H1 (cell line): ENCODE measurements at regions not wholly inside any gene's neighbourhood (a gene's known extent, or its start where the extent isn't known, plus 50 kb on each side); places are given as distances from the start of the nearest gene placed in this dataset.

ENCODE experiments used
- CTCF ChIP-seq, 3 experiments: IDR thresholded peaks; 1 replicate in 2 of 3; 2 replicates in 1 of 3; pipeline versions ENCODE4 v1.5.1 to v1.6.1; 2011; ENCODE audit warnings: low read length in 3 of 3, mild to moderate bottlenecking in 3 of 3, inconsistent platforms in 2 of 3, low read depth in 1 of 3, moderate library complexity in 1 of 3; ENCODE audit not compliant: insufficient read depth in 1 of 3; ENCODE audit errors: control extremely low read depth in 1 of 3
- EZH2 ChIP-seq: fragments of 200-600 bp; sonication (generic); IDR thresholded peaks from 2 replicates; pipeline ENCODE4 v1.7.1; 2012; ENCODE audit warnings: low read depth, mild to moderate bottlenecking, moderate library complexity, low read length, inconsistent platforms; ENCODE audit not compliant: severe bottlenecking
- JUN ChIP-seq: IDR thresholded peaks from 2 replicates; pipeline ENCODE4 v1.6.1; 2011; ENCODE audit warnings: low read depth, mild to moderate bottlenecking, improper control_type of control experiment, low read length

GRCh38 chr11:128198216-128198772, 389.1 kb downstream of the ETS1 start:
- no peak for TF ChIP-seq CTCF (IDR thresholded peaks at IDR 0.05; ENCODE audit: control extremely low read depth in 1 of 3, insufficient read depth in 1 of 3, low read depth in 1 of 3, low read length in 3 of 3)
- TF ChIP-seq JUN: no peak
- TF ChIP-seq EZH2: no peak
